BJ (cell line): ENCODE measurements at regions not wholly inside any gene's neighbourhood (a gene's known extent, or its start where the extent isn't known, plus 50 kb on each side); places are given as distances from the start of the nearest gene placed in this dataset.
"Not testable (repeated sequence)": the region's sequence is repeated elsewhere in the genome, so short reads cannot be mapped to it uniquely, and the experiment has no call there.

Experiments used
- CTCF ChIA-PET: fragments of 350-600 bp; formaldehyde crosslinking; extraction: SDS; loops from one replicate; lab custom pipeline; 2021; ENCODE audit warnings: antibody characterized with exemption, inconsistent platforms; lab: Yijun Ruan, JAX
- POLR2A ChIA-PET: fragments of 300-600 bp; sonication (Branson Sonifier 250); formaldehyde crosslinking; extraction: SDS; loops from one replicate; lab custom pipeline; 2021; ENCODE audit warnings: antibody characterized with exemption; lab: Charles Lee
- DNase-seq: peaks from one replicate; pipeline ENCODE4 v3.0.0-alpha.2; 2011; ENCODE audit warnings: low read depth
- H3K27me3 ChIP-seq: 2 replicates; pipeline ENCODE4 v1.6.0; 2011; ENCODE audit warnings: low read length; ENCODE audit not compliant: control insufficient read depth, insufficient read depth
- H3K36me3 ChIP-seq: 2 replicates; pipeline ENCODE4 v1.5.1; 2011; ENCODE audit warnings: low read length; ENCODE audit not compliant: control insufficient read depth, insufficient read depth
- H3K4me3 ChIP-seq: 2 replicates; pipeline ENCODE4 v1.5.1; 2011; ENCODE audit warnings: low read depth, mild to moderate bottlenecking, control low read depth, low read length
- CTCF ChIP-seq: IDR thresholded peaks from 2 replicates; pipeline ENCODE4 v1.5.1; 2011; ENCODE audit warnings: low read depth, mild to moderate bottlenecking, control low read depth, inconsistent platforms, low read length, moderate library complexity; ENCODE audit not compliant: insufficient read depth

- no peak for TF ChIP-seq CTCF
- CTCF ChIA-PET = no interaction called here
- H3K4me3 ChIP-seq = no peak overlapping the region
- H3K27me3 ChIP-seq = no peaks in the 10 kb centered on the region
- no peaks in the 10 kb centered on the region for H3K36me3 ChIP-seq
- no peak for DNase-seq
- POLR2A ChIA-PET = no interaction called here
These were observed 161.1 kb downstream of the PHF8 start for GRCh38 chrX:53883196-53883595.

GRCh38 chrX:53882331-53882730, 161.9 kb downstream of the PHF8 start:
- DNase-seq = no peak
- Histone ChIP-seq H3K4me3 (no peak overlapping the region), H3K27me3 (no peaks in the 10 kb centered on the region), H3K36me3 (no peaks in the 10 kb centered on the region)
- CTCF ChIA-PET = no interaction called here
- POLR2A ChIA-PET = no interaction called here
- TF ChIP-seq CTCF = no peak

GRCh38 chrX:53880786-53881185, 163.5 kb downstream of the PHF8 start:
- H3K27me3 ChIP-seq, DNase-seq, POLR2A ChIA-PET, H3K4me3 ChIP-seq, H3K36me3 ChIP-seq, CTCF ChIA-PET: not testable (repeated sequence)

GRCh38 chrX:53859890-53860289, 173.4 kb upstream of the HUWE1 start:
- ChIA-PET POLR2A (no interaction called here), CTCF (no interaction called here)
- Histone ChIP-seq H3K36me3 (no peaks in the 10 kb centered on the region), H3K27me3 (no peaks in the 10 kb centered on the region), H3K4me3 (no peak overlapping the region)
- no peak for TF ChIP-seq CTCF
- DNase-seq = no peak

- H3K27me3 ChIP-seq = no peaks in the 10 kb centered on the region
- ChIA-PET CTCF (interaction anchor here (0.6 to 1.4 kb wide), 2 partner anchors 25 to 1896 kb away, joined by 3 read pairs; no protein-coding TSS in a partner anchor), POLR2A (no interaction called here)
- peak; percentile 44 for TF ChIP-seq CTCF
- H3K4me3 ChIP-seq = no peak overlapping the region
- no peak for DNase-seq
- H3K36me3 ChIP-seq = no peaks in the 10 kb centered on the region
These were observed 145.4 kb upstream of the HUWE1 start for GRCh38 chrX:53831662-53832635.

GRCh38 chrX:53824686-53825085, 138.2 kb upstream of the HUWE1 start:
- DNase-seq = no peak
- H3K36me3 ChIP-seq = no peaks in the 10 kb centered on the region
- CTCF ChIA-PET = no interaction called here
- H3K27me3 ChIP-seq = no peaks in the 10 kb centered on the region; the same call in 1 of the 2 replicates
- no peak overlapping the region for H3K4me3 ChIP-seq
- TF ChIP-seq CTCF = no peak
- POLR2A ChIA-PET = no interaction called here

GRCh38 chrX:53818115-53818514, 131.6 kb upstream of the HUWE1 start:
- H3K36me3 ChIP-seq, H3K27me3 ChIP-seq, DNase-seq, CTCF ChIA-PET, POLR2A ChIA-PET, H3K4me3 ChIP-seq: not testable (repeated sequence)
